Osteocyte (in vitro differentiated cells): ENCODE measurements at regions not wholly inside any gene's neighbourhood (a gene's known extent, or its start where the extent isn't known, plus 50 kb on each side); places are given as distances from the start of the nearest gene placed in this dataset.

Experiments used
- DNase-seq: peaks from one replicate; pipeline ENCODE4 v3.0.0; 2021; ENCODE audit warnings: mixed read lengths; ENCODE audit not compliant: unreplicated experiment; ENCODE audit errors: extremely low spot score
- H3K27ac Mint-ChIP-seq: one replicate; pipeline ENCODE4 v1.8.0; 2021; ENCODE audit warnings: mild to moderate bottlenecking, mixed read lengths; ENCODE audit not compliant: unreplicated experiment
- H3K27me3 Mint-ChIP-seq: one replicate; pipeline ENCODE4 v1.8.0; 2021; ENCODE audit warnings: mixed read lengths; ENCODE audit not compliant: unreplicated experiment
- H3K36me3 Mint-ChIP-seq: one replicate; pipeline ENCODE4 v1.8.0; 2021; ENCODE audit warnings: mixed read lengths; ENCODE audit not compliant: unreplicated experiment
- H3K4me1 Mint-ChIP-seq: one replicate; pipeline ENCODE4 v1.8.0; 2021; ENCODE audit warnings: mixed read lengths; ENCODE audit not compliant: unreplicated experiment
- H3K4me3 Mint-ChIP-seq: one replicate; pipeline ENCODE4 v1.8.0; 2021; ENCODE audit warnings: mild to moderate bottlenecking, moderate library complexity, mixed read lengths; ENCODE audit not compliant: unreplicated experiment
- H3K9me3 Mint-ChIP-seq: one replicate; pipeline ENCODE4 v1.8.0; 2021; ENCODE audit warnings: mixed read lengths; ENCODE audit not compliant: unreplicated experiment
- TF ChIP-seq, protein P1 (sequence below): fragments of 200-600 bp; sonication (generic); IDR thresholded peaks from 2 replicates; pipeline ENCODE4 v1.5.0; 2021; ENCODE audit warnings: antibody characterized with exemption, mild to moderate bottlenecking, moderate library complexity

DNA sequence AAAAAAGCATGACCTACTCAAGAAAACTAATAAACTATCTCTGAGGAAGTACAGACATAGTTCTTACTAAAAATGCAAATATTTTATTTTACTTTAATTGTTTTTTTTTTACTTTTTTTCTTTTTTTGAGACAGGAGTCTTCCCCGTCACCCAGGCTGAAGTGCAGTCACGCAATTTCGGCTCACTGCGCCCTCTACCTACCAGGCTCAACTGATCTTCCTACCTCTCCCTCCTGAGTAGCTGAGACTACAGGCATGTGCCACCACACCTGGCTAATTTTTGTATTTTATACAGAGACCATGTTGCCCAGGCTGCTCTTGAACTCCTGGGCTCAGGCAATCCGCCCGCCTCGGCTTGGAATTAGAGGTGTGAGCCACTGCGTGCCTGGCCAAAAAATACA lies 1263.1 kb downstream of the KCNT2 start:
- Mint-ChIP-seq H3K27me3 (no peaks in the 10 kb centered on the region), H3K4me1 (no peaks in the 10 kb centered on the region), H3K9me3 (peaks cover 5% of the 10 kb centered on the region), H3K36me3 (no peaks in the 10 kb centered on the region), H3K4me3 (no peak overlapping the region), H3K27ac (no peak overlapping the region)
- TF ChIP-seq, protein P1, sequence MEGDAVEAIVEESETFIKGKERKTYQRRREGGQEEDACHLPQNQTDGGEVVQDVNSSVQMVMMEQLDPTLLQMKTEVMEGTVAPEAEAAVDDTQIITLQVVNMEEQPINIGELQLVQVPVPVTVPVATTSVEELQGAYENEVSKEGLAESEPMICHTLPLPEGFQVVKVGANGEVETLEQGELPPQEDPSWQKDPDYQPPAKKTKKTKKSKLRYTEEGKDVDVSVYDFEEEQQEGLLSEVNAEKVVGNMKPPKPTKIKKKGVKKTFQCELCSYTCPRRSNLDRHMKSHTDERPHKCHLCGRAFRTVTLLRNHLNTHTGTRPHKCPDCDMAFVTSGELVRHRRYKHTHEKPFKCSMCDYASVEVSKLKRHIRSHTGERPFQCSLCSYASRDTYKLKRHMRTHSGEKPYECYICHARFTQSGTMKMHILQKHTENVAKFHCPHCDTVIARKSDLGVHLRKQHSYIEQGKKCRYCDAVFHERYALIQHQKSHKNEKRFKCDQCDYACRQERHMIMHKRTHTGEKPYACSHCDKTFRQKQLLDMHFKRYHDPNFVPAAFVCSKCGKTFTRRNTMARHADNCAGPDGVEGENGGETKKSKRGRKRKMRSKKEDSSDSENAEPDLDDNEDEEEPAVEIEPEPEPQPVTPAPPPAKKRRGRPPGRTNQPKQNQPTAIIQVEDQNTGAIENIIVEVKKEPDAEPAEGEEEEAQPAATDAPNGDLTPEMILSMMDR: no peak
- no peak for DNase-seq

DNA sequence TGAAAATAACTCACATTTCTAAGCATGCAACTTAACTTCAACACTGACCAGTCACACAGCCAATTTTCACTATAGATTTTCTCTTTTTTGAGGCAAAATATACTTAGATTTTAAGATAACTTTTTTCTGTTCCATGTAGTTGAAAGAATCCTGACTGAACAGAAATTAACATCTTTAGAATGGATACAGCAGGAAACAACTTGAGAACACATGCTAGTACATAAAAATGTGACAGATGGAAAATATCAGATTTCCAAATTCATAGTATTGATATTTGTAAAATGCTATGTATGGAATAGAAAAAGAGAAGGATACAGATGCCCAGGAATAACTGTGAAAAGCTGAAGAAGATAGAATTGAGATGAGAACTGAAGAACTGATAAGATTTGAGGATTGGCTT lies 1270.6 kb downstream of the KCNT2 start:
- H3K27ac Mint-ChIP-seq: no peak overlapping the region
- H3K27me3 Mint-ChIP-seq: no peaks in the 10 kb centered on the region
- no peaks in the 10 kb centered on the region for H3K36me3 Mint-ChIP-seq
- TF ChIP-seq, protein P1: no peak
- H3K4me3 Mint-ChIP-seq: no peak overlapping the region
- no peaks in the 10 kb centered on the region for H3K9me3 Mint-ChIP-seq
- peaks cover 1% of the 10 kb centered on the region for H3K4me1 Mint-ChIP-seq
- no peak for DNase-seq

DNA sequence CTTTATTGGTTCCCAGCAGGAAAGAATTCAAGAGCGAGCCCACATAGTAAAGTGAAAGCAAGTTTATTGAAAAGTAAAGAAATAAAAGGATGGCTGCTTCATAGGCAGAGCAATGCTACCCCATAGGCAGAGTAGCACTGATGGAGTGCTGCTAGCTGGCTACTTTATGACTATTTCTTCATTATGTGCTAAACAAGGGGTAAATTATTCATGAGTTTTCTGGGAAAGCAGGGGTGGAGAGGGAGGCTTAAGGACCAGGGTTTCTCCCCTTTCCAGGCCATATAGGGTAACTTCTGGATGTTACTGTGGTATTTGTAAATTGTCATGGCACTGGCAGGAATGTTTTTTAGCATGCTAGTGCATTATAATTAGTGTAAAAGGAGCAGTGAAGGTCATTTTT lies 1271.4 kb downstream of the KCNT2 start:
- peaks cover 1% of the 10 kb centered on the region for H3K4me1 Mint-ChIP-seq
- no peaks in the 10 kb centered on the region for H3K9me3 Mint-ChIP-seq
- DNase-seq: no peak
- TF ChIP-seq, protein P1: no peak
- H3K27me3 Mint-ChIP-seq: no peaks in the 10 kb centered on the region
- H3K36me3 Mint-ChIP-seq: no peaks in the 10 kb centered on the region
- H3K4me3 Mint-ChIP-seq: no peak overlapping the region
- H3K27ac Mint-ChIP-seq: no peak overlapping the region

DNA sequence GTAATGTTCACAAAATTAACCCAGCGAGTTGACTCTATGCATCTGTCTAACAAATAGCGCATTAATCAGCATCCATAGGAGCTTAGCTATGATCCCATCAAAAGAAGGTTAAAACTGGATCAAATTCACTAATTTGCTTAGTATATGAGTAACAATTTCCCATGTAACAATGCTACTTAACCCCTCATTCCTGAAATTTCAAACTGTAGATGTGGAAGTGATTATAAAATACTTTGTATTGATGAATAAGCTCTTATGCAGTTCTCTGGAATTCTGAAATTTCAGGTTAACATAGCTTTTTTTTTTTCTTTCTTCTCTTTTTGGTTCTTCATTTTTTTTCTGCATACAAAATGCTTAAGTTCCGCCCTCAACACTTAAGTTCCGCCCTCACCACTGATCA lies 1272.7 kb downstream of the KCNT2 start:
- Mint-ChIP-seq H3K4me1 (peaks cover 1% of the 10 kb centered on the region), H3K4me3 (no peak overlapping the region), H3K27ac (no peak overlapping the region), H3K9me3 (no peaks in the 10 kb centered on the region), H3K36me3 (no peaks in the 10 kb centered on the region), H3K27me3 (no peaks in the 10 kb centered on the region)
- no peak for DNase-seq
- TF ChIP-seq, protein P1: no peak

DNA sequence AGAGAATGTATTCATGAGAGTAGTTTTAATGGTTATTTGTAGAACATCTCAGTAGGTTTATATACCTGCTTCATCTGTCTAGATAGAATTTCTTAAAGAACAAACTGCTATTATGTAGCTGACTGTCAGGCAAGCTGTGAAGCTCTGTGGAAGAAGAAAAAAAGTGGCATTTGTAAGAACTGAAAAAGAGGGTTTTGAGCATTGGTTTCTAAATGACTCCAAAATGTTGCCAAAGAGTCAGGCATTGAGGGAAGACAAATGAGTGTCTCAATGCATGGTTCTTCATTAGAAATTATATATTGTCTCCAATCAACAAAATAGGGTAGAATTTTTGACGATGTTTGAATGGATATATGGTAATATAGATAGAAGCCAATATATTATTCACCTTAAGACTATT lies 1276.1 kb downstream of the KCNT2 start:
- Mint-ChIP-seq H3K9me3 (no peaks in the 10 kb centered on the region), H3K36me3 (no peaks in the 10 kb centered on the region), H3K27me3 (no peaks in the 10 kb centered on the region), H3K4me3 (no peak overlapping the region), H3K4me1 (peaks cover 8% of the 10 kb centered on the region), H3K27ac (no peak overlapping the region)
- TF ChIP-seq, protein P1: no peak
- no peak for DNase-seq
